Heart left ventricle (tissue), 13 donors: ENCODE measurements at regions not wholly inside any gene's neighbourhood (a gene's known extent, or its start where the extent isn't known, plus 50 kb on each side); places are given as distances from the start of the nearest gene placed in this dataset.

Experiments used
- POLR2A ChIP-seq, 2 donors: fragments of 450-650 bp; IDR thresholded peaks; one replicate each; pipeline ENCODE4 v1.6.1; 2017; ENCODE audit warnings: antibody characterized with exemption in 2 of 2, mild to moderate bottlenecking in 2 of 2, moderate library complexity in 2 of 2
- TF ChIP-seq, protein P1 (sequence below), 12 donors: fragments of 200-600 bp; sonication (generic) in 4 of 12; IDR thresholded peaks; one replicate each; pipeline versions ENCODE4 v1.5.0 to v1.8.0; 2018 to 2022; ENCODE audit warnings: antibody characterized with exemption in 12 of 12, mild to moderate bottlenecking in 5 of 12
- donor health status: ischemic (EF 13 %, LVEDD 7.1; RV severe dilation, severe dysfunction).
- donor health status: DM: no; HTN: yes; CAD: no.
- donor health status: DM: no; HTN: no; CAD: no.
- donor health status: ischemic (EF 25% LVEDD 6.9; RV normal size, moderate dysfunction).
- donor health status: ischemic (EF 25% LVEDD 5.7; RV mildly dilated, moderate dysfunction).
- donor health status: ischemic (EF 35%, LVEDD 5.7; RV mildly dilated, moderate dysfunction).
- donor health status: nonischemic (EF 11% LVEDD 7.7; RV severe dilation, severe dysfunction).
- donor health status: DM: yes; HTN: yes; CAD: no.
- donor health status: PGD.
- donor health status: ischemic (EF 29% LVEDD 5.4; RV normal size, mild dysfunction).
- donor health status: nonischemic (EF 23%, LVEDD 6.1; RV moderate dilation, normal function).

DNA sequence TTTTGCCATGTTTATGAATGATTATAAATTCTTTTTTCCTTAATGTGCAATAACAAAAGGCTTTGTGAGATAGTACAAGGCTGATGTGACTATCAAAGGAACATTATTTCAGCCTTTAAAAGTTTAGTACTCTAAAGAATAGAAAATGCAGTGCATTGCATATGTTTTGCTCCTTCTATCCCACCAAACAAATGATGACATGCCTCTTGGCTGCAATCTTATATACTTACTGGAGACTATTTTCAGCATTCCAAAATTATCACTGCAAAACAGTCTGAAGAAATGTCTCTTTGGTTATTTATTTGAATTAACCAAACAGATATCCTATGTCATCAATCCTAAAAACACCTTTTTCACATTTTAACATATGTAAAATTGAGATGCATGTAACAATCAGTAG lies 776.5 kb upstream of the SPRY2 start:
- no peak for TF ChIP-seq POLR2A (IDR thresholded peaks at IDR 0.05)
- TF ChIP-seq, protein P1, sequence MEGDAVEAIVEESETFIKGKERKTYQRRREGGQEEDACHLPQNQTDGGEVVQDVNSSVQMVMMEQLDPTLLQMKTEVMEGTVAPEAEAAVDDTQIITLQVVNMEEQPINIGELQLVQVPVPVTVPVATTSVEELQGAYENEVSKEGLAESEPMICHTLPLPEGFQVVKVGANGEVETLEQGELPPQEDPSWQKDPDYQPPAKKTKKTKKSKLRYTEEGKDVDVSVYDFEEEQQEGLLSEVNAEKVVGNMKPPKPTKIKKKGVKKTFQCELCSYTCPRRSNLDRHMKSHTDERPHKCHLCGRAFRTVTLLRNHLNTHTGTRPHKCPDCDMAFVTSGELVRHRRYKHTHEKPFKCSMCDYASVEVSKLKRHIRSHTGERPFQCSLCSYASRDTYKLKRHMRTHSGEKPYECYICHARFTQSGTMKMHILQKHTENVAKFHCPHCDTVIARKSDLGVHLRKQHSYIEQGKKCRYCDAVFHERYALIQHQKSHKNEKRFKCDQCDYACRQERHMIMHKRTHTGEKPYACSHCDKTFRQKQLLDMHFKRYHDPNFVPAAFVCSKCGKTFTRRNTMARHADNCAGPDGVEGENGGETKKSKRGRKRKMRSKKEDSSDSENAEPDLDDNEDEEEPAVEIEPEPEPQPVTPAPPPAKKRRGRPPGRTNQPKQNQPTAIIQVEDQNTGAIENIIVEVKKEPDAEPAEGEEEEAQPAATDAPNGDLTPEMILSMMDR (IDR thresholded peaks at IDR 0.05), result no peak
